ENCODE measurements at regions not wholly inside any gene's neighbourhood (a gene's known extent, or its start where the extent isn't known, plus 50 kb on each side); places are given as distances from the start of the nearest gene placed in this dataset.

- 32 to 39% methylated on average over 3 of the region's 3 CpGs for WGBS, 2 donors
- H3K27me3 ChIP-seq: no peaks in the 10 kb centered on the region
- H3K9me3 ChIP-seq: peaks cover 0 to 12% (median 0%) of the 10 kb centered on the region in 4 donors
- H3K27ac ChIP-seq: no peak overlapping the region
- no peaks in the 10 kb centered on the region for H3K4me1 ChIP-seq
- H3K4me3 ChIP-seq: no peak overlapping the region
- DNase-seq (ENCODE audit: low spot score in 2 of 2): no peak
- TF ChIP-seq EP300 (IDR thresholded peaks at IDR 0.05) (no peak), POLR2A (IDR thresholded peaks at IDR 0.05) (no peak), CTCF (IDR thresholded peaks at IDR 0.05) (no peak)
- no peaks in the 10 kb centered on the region for H3K36me3 ChIP-seq
Observed at GRCh38 chr5:109944461-109944860, 254.7 kb downstream of the MAN2A1 start.

- Histone ChIP-seq H3K4me1 (no peaks in the 10 kb centered on the region), H3K36me3 (no peaks in the 10 kb centered on the region), H3K27ac (no peak overlapping the region), H3K9me3 (peaks cover 0 to 9% (median 0%) of the 10 kb centered on the region in 4 donors), H3K4me3 (no peak overlapping the region), H3K27me3 (no peaks in the 10 kb centered on the region)
- no peak for DNase-seq (ENCODE audit: low spot score in 2 of 2)
- 78 to 82% methylated on average over 6 of the region's 6 CpGs for WGBS, 2 donors
- TF ChIP-seq EP300 (IDR thresholded peaks at IDR 0.05): no peak
- TF ChIP-seq CTCF (IDR thresholded peaks at IDR 0.05): no peak
- no peak for TF ChIP-seq POLR2A (IDR thresholded peaks at IDR 0.05)
Observed at GRCh38 chr5:109945097-109945678, 255.5 kb downstream of the MAN2A1 start.

GRCh38 chr5:109945723-109946480, 256.2 kb downstream of the MAN2A1 start:
- Histone ChIP-seq H3K27me3 (no peaks in the 10 kb centered on the region), H3K27ac (no peak overlapping the region), H3K4me3 (no peak overlapping the region), H3K4me1 (no peaks in the 10 kb centered on the region), H3K9me3 (peaks cover 0 to 2% (median 0%) of the 10 kb centered on the region in 4 donors), H3K36me3 (no peaks in the 10 kb centered on the region)
- WGBS, 2 donors: 96 to 97% methylated on average over 2 of the region's 2 CpGs
- no peak for TF ChIP-seq EP300 (IDR thresholded peaks at IDR 0.05)
- TF ChIP-seq CTCF (IDR thresholded peaks at IDR 0.05): no peak
- TF ChIP-seq POLR2A (IDR thresholded peaks at IDR 0.05): no peak
- DNase-seq (ENCODE audit: low spot score in 2 of 2): no peak

GRCh38 chr5:109946610-109947009, 256.9 kb downstream of the MAN2A1 start:
- no peak overlapping the region for H3K27ac ChIP-seq
- no peaks in the 10 kb centered on the region for H3K4me1 ChIP-seq
- no peaks in the 10 kb centered on the region for H3K9me3 ChIP-seq
- no peak for TF ChIP-seq EP300 (IDR thresholded peaks at IDR 0.05)
- TF ChIP-seq POLR2A (IDR thresholded peaks at IDR 0.05): no peak
- TF ChIP-seq CTCF (IDR thresholded peaks at IDR 0.05): no peak
- 39 to 46% methylated on average over 4 of the region's 4 CpGs for WGBS, 2 donors
- H3K27me3 ChIP-seq: no peaks in the 10 kb centered on the region
- no peak overlapping the region for H3K4me3 ChIP-seq
- no peaks in the 10 kb centered on the region for H3K36me3 ChIP-seq
- no peak for DNase-seq (ENCODE audit: low spot score in 2 of 2)

GRCh38 chr5:109947667-109948066, 257.9 kb downstream of the MAN2A1 start:
- Histone ChIP-seq H3K27me3 (no peaks in the 10 kb centered on the region), H3K9me3 (no peaks in the 10 kb centered on the region), H3K4me3 (no peak overlapping the region), H3K36me3 (no peaks in the 10 kb centered on the region), H3K4me1 (no peaks in the 10 kb centered on the region), H3K27ac (no peak overlapping the region)
- WGBS, 2 donors: 85 to 90% methylated on average over 3 of the region's 3 CpGs
- TF ChIP-seq CTCF (IDR thresholded peaks at IDR 0.05): no peak
- no peak for TF ChIP-seq POLR2A (IDR thresholded peaks at IDR 0.05)
- no peak for TF ChIP-seq EP300 (IDR thresholded peaks at IDR 0.05)
- no peak for DNase-seq (ENCODE audit: low spot score in 2 of 2)
